Caco-2 (cell line): ENCODE measurements at regions not wholly inside any gene's neighbourhood (a gene's known extent, or its start where the extent isn't known, plus 50 kb on each side); places are given as distances from the start of the nearest gene placed in this dataset.

Experiments used
- BruUV-seq: library from RNA; stranded (reverse); fragments of 400-500 nt; replicated peaks from 2 replicates; lab custom pipeline; 2021; lab: Mats Ljungman, UMichigan
- CTCF ChIA-PET: fragments of 300-600 bp; sonication (Branson Sonifier 250); formaldehyde crosslinking; loops from one replicate; lab custom pipeline; 2022; ENCODE audit warnings: antibody characterized with exemption; lab: Charles Lee
- POLR2A ChIA-PET: fragments of 300-600 bp; sonication (Branson Sonifier 250); formaldehyde crosslinking; loops from one replicate; lab custom pipeline; 2022; ENCODE audit warnings: antibody characterized with exemption; lab: Charles Lee
- DNase-seq, 2 experiments: peaks; one replicate each; pipeline versions ENCODE4 v3.0.0 to v3.0.0-alpha.2; 2020 to 2022
- H3K27me3 ChIP-seq: replicated peaks from 2 replicates; pipeline ENCODE4 v1.6.0; 2011; ENCODE audit warnings: low read length; ENCODE audit not compliant: control insufficient read depth, insufficient read depth
- H3K36me3 ChIP-seq: 2 replicates; pipeline ENCODE4 v1.5.1; 2011; ENCODE audit warnings: low read length; ENCODE audit not compliant: control insufficient read depth, insufficient read depth
- H3K4me1 ChIP-seq: fragments of 250-450 bp; sonication (Bioruptor Pico); 2 replicates; pipeline ENCODE4 v1.5.1; 2020; ENCODE audit warnings: mild to moderate bottlenecking
- H3K4me3 ChIP-seq: 2 replicates; pipeline ENCODE4 v1.5.1; 2011; ENCODE audit warnings: low read depth, mild to moderate bottlenecking, control low read depth, low read length
- H3K9me3 ChIP-seq: fragments of 250-450 bp; sonication (Bioruptor Pico); 2 replicates; pipeline ENCODE4 v1.5.1; 2020; ENCODE audit warnings: mild to moderate bottlenecking, moderate library complexity
- H3K27ac Mint-ChIP-seq: one replicate; pipeline ENCODE4 v1.8.0; 2022; ENCODE audit warnings: mixed read lengths; ENCODE audit not compliant: unreplicated experiment
- H3K27me3 Mint-ChIP-seq: one replicate; pipeline ENCODE4 v1.8.0; 2022; ENCODE audit warnings: mixed read lengths; ENCODE audit not compliant: insufficient read depth, unreplicated experiment
- H3K36me3 Mint-ChIP-seq: one replicate; pipeline ENCODE4 v1.8.0; 2022; ENCODE audit warnings: mild to moderate bottlenecking, mixed read lengths; ENCODE audit not compliant: insufficient read depth, unreplicated experiment
- H3K4me1 Mint-ChIP-seq: one replicate; pipeline ENCODE4 v1.8.0; 2022; ENCODE audit warnings: low read depth, mixed read lengths; ENCODE audit not compliant: unreplicated experiment
- H3K4me3 Mint-ChIP-seq: one replicate; pipeline ENCODE4 v1.8.0; 2022; ENCODE audit warnings: mild to moderate bottlenecking, moderate library complexity, mixed read lengths; ENCODE audit not compliant: unreplicated experiment
- H3K9me3 Mint-ChIP-seq: one replicate; pipeline ENCODE4 v1.8.0; 2022; ENCODE audit warnings: mixed read lengths; ENCODE audit not compliant: unreplicated experiment
- CTCF ChIP-seq, 2 experiments: fragments of 200-600 bp in 1 of 2; IDR thresholded peaks; 1 replicate in 1 of 2; 2 replicates in 1 of 2; pipeline versions ENCODE4 v1.5.1 to v1.8.0; 2011 to 2022; ENCODE audit warnings: antibody characterized with exemption in 1 of 2, control low read depth in 1 of 2, inconsistent platforms in 1 of 2, low read depth in 1 of 2, low read length in 1 of 2, mild to moderate bottlenecking in 1 of 2, moderate library complexity in 1 of 2; ENCODE audit not compliant: insufficient read depth in 1 of 2, severe bottlenecking in 1 of 2, unreplicated experiment in 1 of 2
- intact Hi-C: fragments of 100-400 bp; cut with micrococcal nuclease; formaldehyde crosslinking; loops from one replicate; pipeline ENCODE4 v1.10.0; 2022; ENCODE audit not compliant: unreplicated experiment

- no peak for TF ChIP-seq CTCF (IDR thresholded peaks at IDR 0.05; ENCODE audit: insufficient read depth in 1 of 2, low read depth in 1 of 2, low read length in 1 of 2, severe bottlenecking in 1 of 2, unreplicated experiment in 1 of 2)
- H3K27me3 ChIP-seq, result no peaks in the 10 kb centered on the region
- Mint-ChIP-seq H3K4me1 (peaks cover 35% of the 10 kb centered on the region), H3K27me3 (no peaks in the 10 kb centered on the region), H3K36me3 (peaks cover 10% of the 10 kb centered on the region), H3K4me3 (no peak overlapping the region), H3K9me3 (peaks cover 9% of the 10 kb centered on the region), H3K27ac (no peak overlapping the region)
- peaks cover 46% of the 10 kb centered on the region for H3K4me1 ChIP-seq
- no peak for DNase-seq
- H3K4me3 ChIP-seq, result no peak overlapping the region
- no peaks in the 10 kb centered on the region for H3K36me3 ChIP-seq
- intact Hi-C loops, result no loop called here
- ChIA-PET CTCF (no interaction called here), POLR2A (no interaction called here)
- no TSS peak for BruUV-seq
- 0 out of 2 replicates have a peak, but pooled peaks cover 7% of the 10 kb centered on the region for H3K9me3 ChIP-seq
Observed at GRCh38 chr20:53842301-53843099, 227.9 kb downstream of the BCAS1 start.

GRCh38 chr20:53841741-53842140, 228.7 kb downstream of the BCAS1 start:
- Mint-ChIP-seq H3K27ac (no peak overlapping the region), H3K4me1 (peaks cover 34% of the 10 kb centered on the region), H3K9me3 (peaks cover 12% of the 10 kb centered on the region), H3K4me3 (no peak overlapping the region), H3K36me3 (peaks cover 10% of the 10 kb centered on the region), H3K27me3 (no peaks in the 10 kb centered on the region)
- no peak for DNase-seq
- BruUV-seq, result no TSS peak
- no peak for TF ChIP-seq CTCF (IDR thresholded peaks at IDR 0.05; ENCODE audit: insufficient read depth in 1 of 2, low read depth in 1 of 2, low read length in 1 of 2, severe bottlenecking in 1 of 2, unreplicated experiment in 1 of 2)
- ChIA-PET CTCF (no interaction called here), POLR2A (no interaction called here)
- H3K36me3 ChIP-seq, result no peaks in the 10 kb centered on the region
- H3K4me1 ChIP-seq, result peaks cover 46% of the 10 kb centered on the region
- H3K9me3 ChIP-seq, result 0 out of 2 replicates have a peak, but pooled peaks cover 7% of the 10 kb centered on the region
- H3K27me3 ChIP-seq, result no peaks in the 10 kb centered on the region
- H3K4me3 ChIP-seq, result no peak overlapping the region
- intact Hi-C loops, result no loop called here

GRCh38 chr20:53840532-53840931, 229.9 kb downstream of the BCAS1 start:
- DNase-seq, result no peak
- no peak for TF ChIP-seq CTCF (IDR thresholded peaks at IDR 0.05; ENCODE audit: insufficient read depth in 1 of 2, low read depth in 1 of 2, low read length in 1 of 2, severe bottlenecking in 1 of 2, unreplicated experiment in 1 of 2)
- H3K36me3 ChIP-seq, result no peaks in the 10 kb centered on the region
- intact Hi-C loops, result no loop called here
- no peaks in the 10 kb centered on the region for H3K27me3 ChIP-seq
- Mint-ChIP-seq H3K27ac (no peak overlapping the region), H3K36me3 (peaks cover 10% of the 10 kb centered on the region), H3K9me3 (peaks cover 12% of the 10 kb centered on the region), H3K4me3 (no peak overlapping the region), H3K27me3 (no peaks in the 10 kb centered on the region), H3K4me1 (peaks cover 23% of the 10 kb centered on the region)
- BruUV-seq, result no TSS peak
- H3K9me3 ChIP-seq, result 0 out of 2 replicates have a peak, but pooled peaks cover 7% of the 10 kb centered on the region
- H3K4me1 ChIP-seq, result peaks cover 36% of the 10 kb centered on the region
- H3K4me3 ChIP-seq, result no peak overlapping the region
- ChIA-PET CTCF (no interaction called here), POLR2A (no interaction called here)
